LNCAP (cell line): ENCODE measurements at regions not wholly inside any gene's neighbourhood (a gene's known extent, or its start where the extent isn't known, plus 50 kb on each side); places are given as distances from the start of the nearest gene placed in this dataset.

Experiments
- CTCF ChIP-seq: fragments of 450-650 bp; IDR thresholded peaks from 2 replicates; pipeline ENCODE4 v1.5.1; 2017; ENCODE audit warnings: mild to moderate bottlenecking

- TF ChIP-seq CTCF = no peak
These were observed 411.5 kb downstream of the SFMBT2 start for GRCh38 chr10:6999232-6999925.

- no peak for TF ChIP-seq CTCF
These were observed 413.3 kb downstream of the SFMBT2 start for GRCh38 chr10:6997509-6997908.

GRCh38 chr10:6996431-6996830, 414.4 kb downstream of the SFMBT2 start:
- no peak for TF ChIP-seq CTCF

- TF ChIP-seq CTCF = no peak
These were observed 415.0 kb downstream of the SFMBT2 start for GRCh38 chr10:6995831-6996230.

- no peak for TF ChIP-seq CTCF
These were observed 415.3 kb upstream of the PRKCQ start for GRCh38 chr10:6995341-6995740.

GRCh38 chr10:6990891-6991290, 410.8 kb upstream of the PRKCQ start:
- no peak for TF ChIP-seq CTCF

- no peak for TF ChIP-seq CTCF
These were observed 408.6 kb upstream of the PRKCQ start for GRCh38 chr10:6988654-6989053.

GRCh38 chr10:6987536-6987945, 407.5 kb upstream of the PRKCQ start:
- TF ChIP-seq CTCF = no peak
